Kidney tubule cell (primary cell): ENCODE measurements at regions not wholly inside any gene's neighbourhood (a gene's known extent, or its start where the extent isn't known, plus 50 kb on each side); places are given as distances from the start of the nearest gene placed in this dataset.

ENCODE experiments used
- DNase-seq: peaks from one replicate; pipeline ENCODE4 v3.0.0-alpha.2; 2018; ENCODE audit warnings: low spot score

GRCh38 chr14:104440297-104440956, 139.1 kb upstream of the C14orf180 start:
- no peak for DNase-seq

GRCh38 chr14:104441275-104442106, 138.1 kb upstream of the C14orf180 start:
- DNase-seq = no peak

- no peak for DNase-seq
Observed at GRCh38 chr14:104442107-104442551, 137.4 kb upstream of the C14orf180 start.

GRCh38 chr14:104442631-104443390, 136.8 kb upstream of the C14orf180 start:
- DNase-seq = no peak

- DNase-seq = no peak
Observed at GRCh38 chr14:104443391-104444158, 136.0 kb upstream of the C14orf180 start.

- no peak for DNase-seq
Observed at GRCh38 chr14:104444159-104445030, 135.2 kb upstream of the C14orf180 start.

GRCh38 chr14:104445086-104445485, 134.5 kb upstream of the C14orf180 start:
- DNase-seq = no peak

- no peak for DNase-seq
Observed at GRCh38 chr14:104445832-104446381, 133.7 kb upstream of the C14orf180 start.

GRCh38 chr14:104446611-104447010, 133.0 kb upstream of the C14orf180 start:
- no peak for DNase-seq

- no peak for DNase-seq
Observed at GRCh38 chr14:104447750-104448149, 131.8 kb upstream of the C14orf180 start.

GRCh38 chr14:104448321-104448720, 131.2 kb upstream of the C14orf180 start:
- no peak for DNase-seq

- no peak for DNase-seq
Observed at GRCh38 chr14:104448721-104449120, 130.8 kb upstream of the C14orf180 start.

- no peak for DNase-seq
Observed at GRCh38 chr14:104450811-104451401, 128.7 kb upstream of the C14orf180 start.

- no peak for DNase-seq
Observed at GRCh38 chr14:104451474-104451873, 128.1 kb upstream of the C14orf180 start.

- DNase-seq = no peak
Observed at GRCh38 chr14:104458845-104459244, 120.7 kb upstream of the C14orf180 start.

GRCh38 chr14:104460791-104461651, 118.5 kb upstream of the C14orf180 start:
- DNase-seq = no peak

GRCh38 chr14:104461676-104462449, 117.7 kb upstream of the C14orf180 start:
- DNase-seq = no peak
